M059J (cell line): ENCODE measurements at regions not wholly inside any gene's neighbourhood (a gene's known extent, or its start where the extent isn't known, plus 50 kb on each side); places are given as distances from the start of the nearest gene placed in this dataset.
"Not testable (repeated sequence)": the region's sequence is repeated elsewhere in the genome, so short reads cannot be mapped to it uniquely, and the experiment has no call there.

Experiments used
- DNase-seq: peaks from one replicate; pipeline ENCODE4 v3.0.0-alpha.2; 2012; ENCODE audit warnings: low read depth

GRCh38 chr7:155395176-155395797 is 62.6 kb upstream of the EN2 start:
- DNase-seq: no peak

- no peak for DNase-seq
Measured at GRCh38 chr7:155396661-155397060, 61.3 kb upstream of the EN2 start.

GRCh38 chr7:155397758-155398714 is 59.9 kb upstream of the EN2 start:
- DNase-seq: not testable (repeated sequence)

GRCh38 chr7:155398944-155399343 is 59.0 kb upstream of the EN2 start:
- DNase-seq: no peak

- no peak for DNase-seq
Measured at GRCh38 chr7:155399577-155399976, 58.4 kb upstream of the EN2 start.

GRCh38 chr7:155401231-155401630 is 56.7 kb upstream of the EN2 start:
- DNase-seq: no peak

- DNase-seq: no peak
Measured at GRCh38 chr7:155401884-155402283, 56.0 kb upstream of the EN2 start.

GRCh38 chr7:155402941-155403340 is 55.0 kb upstream of the EN2 start:
- DNase-seq: no peak

- no peak for DNase-seq
Measured at GRCh38 chr7:155404976-155405375, 53.0 kb upstream of the EN2 start.

GRCh38 chr7:155405399-155406318 is 52.3 kb upstream of the EN2 start:
- DNase-seq: no peak

GRCh38 chr7:155407799-155408198 is 50.1 kb upstream of the EN2 start:
- no peak for DNase-seq
